ES-I3 (cell line): ENCODE measurements at regions not wholly inside any gene's neighbourhood (a gene's known extent, or its start where the extent isn't known, plus 50 kb on each side); places are given as distances from the start of the nearest gene placed in this dataset.

Experiments
- H3K36me3 ChIP-seq: 2 replicates; pipeline ENCODE4 v1.6.1; 2013; ENCODE audit warnings: mild to moderate bottlenecking, low read length, control low read depth, moderate library complexity; ENCODE audit not compliant: insufficient read depth
- H3K4me1 ChIP-seq: 2 replicates; pipeline ENCODE4 v1.6.1; 2013; ENCODE audit warnings: mild to moderate bottlenecking, control low read depth, low read length; ENCODE audit not compliant: insufficient read depth
- H3K9ac ChIP-seq: 2 replicates; pipeline ENCODE4 v1.6.1; 2013; ENCODE audit warnings: low read depth, mild to moderate bottlenecking, low read length, moderate library complexity
- H3K9me3 ChIP-seq: 2 replicates; pipeline ENCODE4 v1.6.1; 2013; ENCODE audit warnings: mild to moderate bottlenecking, low read length, moderate library complexity; ENCODE audit not compliant: control insufficient read depth, insufficient read depth

GRCh38 chr15:77557564-77557963 is 75.1 kb downstream of the LINGO1 start:
- Histone ChIP-seq H3K4me1 (peaks cover 12% of the 10 kb centered on the region), H3K9me3 (no peaks in the 10 kb centered on the region), H3K9ac (no peak overlapping the region), H3K36me3 (no peaks in the 10 kb centered on the region)

GRCh38 chr15:77557144-77557543 is 75.6 kb downstream of the LINGO1 start:
- Histone ChIP-seq H3K36me3 (no peaks in the 10 kb centered on the region), H3K9ac (no peak overlapping the region), H3K9me3 (no peaks in the 10 kb centered on the region), H3K4me1 (peaks cover 12% of the 10 kb centered on the region)

- no peak overlapping the region for H3K9ac ChIP-seq
- H3K4me1 ChIP-seq, result peaks cover 12% of the 10 kb centered on the region
- no peaks in the 10 kb centered on the region for H3K36me3 ChIP-seq
- no peaks in the 10 kb centered on the region for H3K9me3 ChIP-seq
Observed at GRCh38 chr15:77556622-77557021, 76.1 kb downstream of the LINGO1 start.

GRCh38 chr15:77555232-77555631 is 77.5 kb downstream of the LINGO1 start:
- H3K36me3 ChIP-seq, result no peaks in the 10 kb centered on the region
- H3K9ac ChIP-seq, result no peak overlapping the region
- peaks cover 12% of the 10 kb centered on the region for H3K4me1 ChIP-seq
- no peaks in the 10 kb centered on the region for H3K9me3 ChIP-seq

- H3K9me3 ChIP-seq, result no peaks in the 10 kb centered on the region
- peaks cover 12% of the 10 kb centered on the region for H3K4me1 ChIP-seq
- no peaks in the 10 kb centered on the region for H3K36me3 ChIP-seq
- no peak overlapping the region for H3K9ac ChIP-seq
Observed at GRCh38 chr15:77554306-77555080, 78.2 kb downstream of the LINGO1 start.

GRCh38 chr15:77553695-77554094 is 79.0 kb downstream of the LINGO1 start:
- Histone ChIP-seq H3K9ac (no peak overlapping the region), H3K4me1 (peaks cover 12% of the 10 kb centered on the region), H3K36me3 (no peaks in the 10 kb centered on the region), H3K9me3 (no peaks in the 10 kb centered on the region)

- peaks cover 15% of the 10 kb centered on the region for H3K4me1 ChIP-seq
- no peaks in the 10 kb centered on the region for H3K36me3 ChIP-seq
- H3K9me3 ChIP-seq, result no peaks in the 10 kb centered on the region
- no peak overlapping the region for H3K9ac ChIP-seq
Observed at GRCh38 chr15:77553257-77553656, 79.5 kb downstream of the LINGO1 start.

GRCh38 chr15:77552066-77552465 is 80.6 kb downstream of the LINGO1 start:
- Histone ChIP-seq H3K4me1 (peaks cover 9% of the 10 kb centered on the region), H3K9me3 (no peaks in the 10 kb centered on the region), H3K36me3 (no peaks in the 10 kb centered on the region), H3K9ac (no peak overlapping the region)

GRCh38 chr15:77550301-77551251 is 82.1 kb downstream of the LINGO1 start:
- no peaks in the 10 kb centered on the region for H3K9me3 ChIP-seq
- H3K4me1 ChIP-seq, result peaks cover 3% of the 10 kb centered on the region; the same call in 1 of the 2 replicates
- H3K36me3 ChIP-seq, result no peaks in the 10 kb centered on the region

GRCh38 chr15:77549576-77550288 is 83.0 kb downstream of the LINGO1 start:
- Histone ChIP-seq H3K9me3 (no peaks in the 10 kb centered on the region), H3K36me3 (no peaks in the 10 kb centered on the region), H3K9ac (no peak overlapping the region), H3K4me1 (peaks cover 3% of the 10 kb centered on the region; the same call in 1 of the 2 replicates)

More at GRCh38 chr15:77550301-77551251, 82.1 kb downstream of the LINGO1 start:
- no peak overlapping the region for H3K9ac ChIP-seq

GRCh38 chr15:77548589-77549557 is 83.8 kb downstream of the LINGO1 start:
- Histone ChIP-seq H3K4me1 (peaks cover 3% of the 10 kb centered on the region; the same call in 1 of the 2 replicates), H3K9ac (no peak overlapping the region), H3K9me3 (no peaks in the 10 kb centered on the region)

GRCh38 chr15:77547801-77548588 is 84.7 kb downstream of the LINGO1 start:
- Histone ChIP-seq H3K9ac (no peak overlapping the region), H3K4me1 (peaks cover 4% of the 10 kb centered on the region; the same call in 1 of the 2 replicates), H3K36me3 (no peaks in the 10 kb centered on the region), H3K9me3 (no peaks in the 10 kb centered on the region)

More at GRCh38 chr15:77548589-77549557, 83.8 kb downstream of the LINGO1 start:
- no peaks in the 10 kb centered on the region for H3K36me3 ChIP-seq

- Histone ChIP-seq H3K4me1 (peaks cover 9% of the 10 kb centered on the region; the same call in 1 of the 2 replicates), H3K9ac (no peak overlapping the region), H3K9me3 (no peaks in the 10 kb centered on the region), H3K36me3 (no peaks in the 10 kb centered on the region)
Observed at GRCh38 chr15:77546870-77547269, 85.8 kb downstream of the LINGO1 start.
